Keratinocyte (primary cell): ENCODE measurements at regions not wholly inside any gene's neighbourhood (a gene's known extent, or its start where the extent isn't known, plus 50 kb on each side); places are given as distances from the start of the nearest gene placed in this dataset.

ENCODE experiments used
- DNase-seq: peaks from one replicate; pipeline ENCODE4 v3.0.0-alpha.2; 2011; ENCODE audit warnings: low read depth, missing footprints, low spot score
- FAIRE-seq: peaks from 2 replicates; lab custom pipeline; 2011; peaks lifted over from hg19 to GRCh38; lab: Jason Lieb, UNC
- H2AFZ ChIP-seq: 2 replicates; pipeline ENCODE4 v1.6.0; 2012; ENCODE audit warnings: low read length, control low read depth, inconsistent platforms; ENCODE audit not compliant: control insufficient read depth
- H3K27ac ChIP-seq: 2 replicates; pipeline ENCODE4 v1.5.1; 2011; ENCODE audit warnings: low read length; ENCODE audit not compliant: control insufficient read depth, insufficient read depth
- H3K27me3 ChIP-seq: 3 replicates; pipeline ENCODE4 v1.6.0; 2011; ENCODE audit warnings: low read length; ENCODE audit not compliant: control insufficient read depth, insufficient read depth; ENCODE audit errors: extremely low read depth
- H3K36me3 ChIP-seq, 2 experiments: 2 replicates in 1 of 2; 3 replicates in 1 of 2; pipeline ENCODE4 v1.5.1; 2011; ENCODE audit warnings: low read length in 2 of 2, mild to moderate bottlenecking in 1 of 2; ENCODE audit not compliant: control insufficient read depth in 2 of 2, insufficient read depth in 2 of 2; ENCODE audit errors: extremely low read depth in 1 of 2
- H3K4me1 ChIP-seq: 3 replicates; pipeline ENCODE4 v1.5.1; 2011; ENCODE audit warnings: low read length; ENCODE audit not compliant: control insufficient read depth, insufficient read depth; ENCODE audit errors: extremely low read depth
- H3K4me2 ChIP-seq: 3 replicates; pipeline ENCODE4 v1.6.0; 2011; ENCODE audit warnings: low read depth, low read length; ENCODE audit not compliant: control insufficient read depth, insufficient read depth; ENCODE audit errors: extremely low read depth
- H3K4me3 ChIP-seq, 3 experiments: fragments of 200-600 bp in 1 of 3; sonication (generic) in 1 of 3; 2 replicates in 2 of 3; 3 replicates in 1 of 3; pipeline ENCODE4 v1.5.1; 2011 to 2016; ENCODE audit warnings: low read length in 3 of 3, mild to moderate bottlenecking in 3 of 3, control low read depth in 2 of 3, inconsistent platforms in 1 of 3, low read depth in 1 of 3, mixed read lengths in 1 of 3, mixed run types in 1 of 3, moderate library complexity in 1 of 3; ENCODE audit not compliant: control insufficient read depth in 2 of 3, insufficient read depth in 2 of 3; ENCODE audit errors: extremely low read depth in 1 of 3
- H3K79me2 ChIP-seq: 2 replicates; pipeline ENCODE4 v1.6.0; 2012; ENCODE audit warnings: low read length; ENCODE audit not compliant: control insufficient read depth, insufficient read depth
- H3K9ac ChIP-seq: 3 replicates; pipeline ENCODE4 v1.6.0; 2011; ENCODE audit warnings: low read length; ENCODE audit not compliant: control insufficient read depth, insufficient read depth; ENCODE audit errors: extremely low read depth
- H3K9me1 ChIP-seq: 3 replicates; pipeline ENCODE4 v1.6.0; 2011; ENCODE audit warnings: low read length; ENCODE audit not compliant: control insufficient read depth, insufficient read depth; ENCODE audit errors: extremely low read depth
- H3K9me3 ChIP-seq: 2 replicates; pipeline ENCODE4 v1.5.1; 2012; ENCODE audit warnings: low read depth, low read length; ENCODE audit not compliant: control insufficient read depth
- H4K20me1 ChIP-seq: 3 replicates; pipeline ENCODE4 v1.6.0; 2011; ENCODE audit warnings: low read length; ENCODE audit not compliant: control insufficient read depth, insufficient read depth; ENCODE audit errors: extremely low read depth
- EZH2 ChIP-seq: IDR thresholded peaks from one replicate; pipeline ENCODE4 v1.6.1; 2012; ENCODE audit warnings: inconsistent platforms, mild to moderate bottlenecking, low read length, moderate library complexity
- dilution Hi-C: fragments of 300-500 bp; cut with MboI; formaldehyde crosslinking; loops from one replicate; pipeline ENCODE4 v1.7.0; 2020; ENCODE audit warnings: low sequenced_read_pairs; ENCODE audit not compliant: extremely low pct_ligation_motif_present
- TF ChIP-seq, protein P1 (sequence below), 3 experiments: IDR thresholded peaks in 1 of 3; conservative IDR thresholded peaks in 1 of 3; optimal IDR thresholded peaks in 1 of 3; 2 replicates in 2 of 3; 3 replicates in 1 of 3; pipeline versions ENCODE3 to v1.5.1; 2011; ENCODE audit warnings: low read length in 3 of 3, mild to moderate bottlenecking in 3 of 3, moderate library complexity in 2 of 3, control low read depth in 1 of 3, inconsistent platforms in 1 of 3; ENCODE audit not compliant: insufficient read depth in 2 of 3; ENCODE audit errors: extremely low read depth in 1 of 3

DNA sequence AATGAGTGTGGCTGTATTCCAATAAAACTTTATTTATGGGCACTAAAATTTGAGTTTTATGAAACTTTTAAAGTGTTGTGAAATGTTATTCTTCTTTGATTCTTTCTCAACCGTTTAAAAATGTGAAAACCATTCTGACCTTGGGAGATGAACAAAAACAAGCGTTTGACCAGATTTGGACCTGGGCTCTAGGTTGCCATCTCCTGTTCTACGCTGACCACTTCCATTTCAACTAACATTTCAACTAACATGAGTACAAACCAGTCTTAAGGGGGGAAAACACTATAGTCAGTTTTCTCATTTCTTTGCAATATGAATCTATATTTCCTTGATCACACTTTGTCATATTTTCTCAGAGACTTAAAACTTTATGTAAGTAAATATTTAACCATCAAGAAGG is 118.4 kb upstream of the IRX5 start:
- no peak for FAIRE-seq
- no peak for DNase-seq
- no peak for TF ChIP-seq EZH2
- TF ChIP-seq, protein P1, sequence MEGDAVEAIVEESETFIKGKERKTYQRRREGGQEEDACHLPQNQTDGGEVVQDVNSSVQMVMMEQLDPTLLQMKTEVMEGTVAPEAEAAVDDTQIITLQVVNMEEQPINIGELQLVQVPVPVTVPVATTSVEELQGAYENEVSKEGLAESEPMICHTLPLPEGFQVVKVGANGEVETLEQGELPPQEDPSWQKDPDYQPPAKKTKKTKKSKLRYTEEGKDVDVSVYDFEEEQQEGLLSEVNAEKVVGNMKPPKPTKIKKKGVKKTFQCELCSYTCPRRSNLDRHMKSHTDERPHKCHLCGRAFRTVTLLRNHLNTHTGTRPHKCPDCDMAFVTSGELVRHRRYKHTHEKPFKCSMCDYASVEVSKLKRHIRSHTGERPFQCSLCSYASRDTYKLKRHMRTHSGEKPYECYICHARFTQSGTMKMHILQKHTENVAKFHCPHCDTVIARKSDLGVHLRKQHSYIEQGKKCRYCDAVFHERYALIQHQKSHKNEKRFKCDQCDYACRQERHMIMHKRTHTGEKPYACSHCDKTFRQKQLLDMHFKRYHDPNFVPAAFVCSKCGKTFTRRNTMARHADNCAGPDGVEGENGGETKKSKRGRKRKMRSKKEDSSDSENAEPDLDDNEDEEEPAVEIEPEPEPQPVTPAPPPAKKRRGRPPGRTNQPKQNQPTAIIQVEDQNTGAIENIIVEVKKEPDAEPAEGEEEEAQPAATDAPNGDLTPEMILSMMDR (optimal IDR thresholded peaks at IDR 0.05 in 1 of 3, IDR thresholded peaks at IDR 0.05 in 1 of 3, conservative IDR thresholded peaks at IDR 0.05 in 1 of 3; ENCODE audit: extremely low read depth in 1 of 3, insufficient read depth in 2 of 3, low read length in 3 of 3), result peak in 1 of 3 experiments; percentile 19

DNA sequence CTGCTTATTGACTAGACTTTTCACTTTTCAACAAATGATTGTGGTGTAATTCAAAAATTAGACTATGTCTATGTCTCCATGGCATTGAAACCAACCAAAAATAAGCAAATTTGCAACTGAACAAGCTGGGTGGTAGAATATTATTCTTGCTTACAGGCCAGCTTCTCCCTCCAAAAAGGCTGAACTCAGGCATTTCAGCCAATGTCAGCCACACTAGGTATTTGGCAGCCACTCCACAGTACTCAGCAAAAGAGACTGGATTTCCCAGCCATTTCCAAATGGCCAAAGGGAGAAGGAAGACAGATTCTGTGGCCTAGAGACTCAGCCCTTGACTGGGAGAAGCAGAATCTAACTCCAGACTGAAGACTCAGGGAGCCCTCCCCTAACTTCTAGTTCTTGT is 121.8 kb upstream of the IRX5 start:
- H3K9me1 ChIP-seq, result no peaks in the 10 kb centered on the region
- no peak overlapping the region for H3K4me3 ChIP-seq
- H3K4me1 ChIP-seq, result no peaks in the 10 kb centered on the region
- DNase-seq (no peak), FAIRE-seq (no peak)
- H4K20me1 ChIP-seq, result no peaks in the 10 kb centered on the region
- H3K79me2 ChIP-seq, result no peaks in the 10 kb centered on the region
- no peaks in the 10 kb centered on the region for H3K36me3 ChIP-seq
- dilution Hi-C loops, result no loop called here
- H3K9ac ChIP-seq, result no peak overlapping the region
- no peak overlapping the region for H2AFZ ChIP-seq
- no peak overlapping the region for H3K27ac ChIP-seq
- H3K27me3 ChIP-seq, result no peaks in the 10 kb centered on the region
- no peak for TF ChIP-seq EZH2
- TF ChIP-seq, protein P1 (optimal IDR thresholded peaks at IDR 0.05 in 1 of 3, IDR thresholded peaks at IDR 0.05 in 1 of 3, conservative IDR thresholded peaks at IDR 0.05 in 1 of 3; ENCODE audit: extremely low read depth in 1 of 3, insufficient read depth in 2 of 3, low read length in 3 of 3), result no peak
- no peaks in the 10 kb centered on the region for H3K9me3 ChIP-seq
- H3K4me2 ChIP-seq, result no peak overlapping the region

More for the DNA sequence above, 118.4 kb upstream of the IRX5 start:
- H3K4me2 ChIP-seq, result no peak overlapping the region
- no peak overlapping the region for H3K9ac ChIP-seq
- no peaks in the 10 kb centered on the region for H3K9me3 ChIP-seq
- no peaks in the 10 kb centered on the region for H3K9me1 ChIP-seq
- no peaks in the 10 kb centered on the region for H3K4me1 ChIP-seq
- H4K20me1 ChIP-seq, result no peaks in the 10 kb centered on the region
- H3K79me2 ChIP-seq, result no peaks in the 10 kb centered on the region
- H3K36me3 ChIP-seq, result no peaks in the 10 kb centered on the region
- dilution Hi-C loops, result no loop called here
- no peak overlapping the region for H3K4me3 ChIP-seq
- H3K27me3 ChIP-seq, result no peaks in the 10 kb centered on the region
- no peak overlapping the region for H3K27ac ChIP-seq
- no peak overlapping the region for H2AFZ ChIP-seq
